Right lobe of liver (tissue), 6 donors: ENCODE measurements at regions not wholly inside any gene's neighbourhood (a gene's known extent, or its start where the extent isn't known, plus 50 kb on each side); places are given as distances from the start of the nearest gene placed in this dataset.
"Not testable (repeated sequence)": the region's sequence is repeated elsewhere in the genome, so short reads cannot be mapped to it uniquely, and the experiment has no call there.

Experiments
- ATAC-seq, 4 donors: fragments of 200-7000 bp; cut with Tn5 transposase; one replicate each; pipeline ENCODE4 v1.9.1; 2020; ENCODE audit warnings: mild to moderate bottlenecking in 4 of 4, moderate library complexity in 4 of 4
- DNase-seq, 3 donors: peaks; one replicate each; pipeline ENCODE4 v3.0.0-alpha.2; 2020
- H3K27ac ChIP-seq, 3 donors: fragments of 200-600 bp; one replicate each; pipeline ENCODE4 v1.8.0; 2022
- H3K27me3 ChIP-seq, 2 donors: fragments of 200-600 bp; one replicate each; pipeline ENCODE4 v1.8.0; 2022
- H3K36me3 ChIP-seq, 4 donors: fragments of 200-600 bp; sonication (generic) in 1 of 4; one replicate each; pipeline versions ENCODE4 v1.5.1 to v1.8.0; 2017 to 2022; ENCODE audit warnings: control low read depth in 1 of 4
- H3K4me1 ChIP-seq, 4 donors: fragments of 200-600 bp; sonication (generic) in 1 of 4; one replicate each; pipeline versions ENCODE4 v1.5.1 to v1.8.0; 2017 to 2022; ENCODE audit warnings: control low read depth in 1 of 4
- H3K4me3 ChIP-seq, 3 donors: fragments of 200-600 bp; one replicate each; pipeline ENCODE4 v1.8.0; 2022
- H3K9me3 ChIP-seq, 4 donors: fragments of 200-600 bp; sonication (generic) in 1 of 4; one replicate each; pipeline versions ENCODE4 v1.5.1 to v1.8.0; 2017 to 2022; ENCODE audit warnings: control low read depth in 1 of 4
- POLR2A ChIP-seq: fragments of 450-650 bp; IDR thresholded peaks from one replicate; pipeline ENCODE4 v1.6.1; 2017; ENCODE audit warnings: antibody characterized with exemption, mild to moderate bottlenecking
- WGBS: methylation state at CpG from one replicate; pipeline ENCODE4 v1.1.6; 2018; ENCODE audit warnings: low coverage, low lambda C conversion rate; ENCODE audit not compliant: insufficient coverage; ENCODE audit errors: missing lambda C conversion rate; 5-methylcytosine and 5-hydroxymethylcytosine counted together
- intact Hi-C, 2 donors: fragments of 100-400 bp; cut with DNase I; formaldehyde crosslinking; loops; one replicate each; pipeline versions ENCODE4 v1.11.2 to v1.14.1; 2022
- TF ChIP-seq, protein P1 (sequence below), 4 donors: fragments of 200-600 bp in 3 of 4; fragments of 450-650 bp in 1 of 4; IDR thresholded peaks; one replicate each; pipeline versions ENCODE4 v1.5.1 to v1.8.0; 2016 to 2022; ENCODE audit warnings: antibody characterized with exemption in 4 of 4, mild to moderate bottlenecking in 2 of 4
- donor health status: DM: no; HTN: yes; CAD: no.
- donor health status: DM: no; HTN: no; CAD: no.
- donor health status: DM: no; HTN: no; CAD: no.
- donor health status: DM: no; HTN: yes; CAD: no.
- donor health status: DM: no; HTN: yes; CAD: no.

GRCh38 chr5:17738446-17738845, 104.2 kb downstream of the TAF11L14 start:
- H3K27ac ChIP-seq, result no peak overlapping the region
- ATAC-seq (no peak), DNase-seq (no peak)
- H3K36me3 ChIP-seq, result no peaks in the 10 kb centered on the region
- H3K9me3 ChIP-seq, result no peaks in the 10 kb centered on the region
- H3K4me1 ChIP-seq, result no peaks in the 10 kb centered on the region
- no peak overlapping the region for H3K4me3 ChIP-seq
- TF ChIP-seq POLR2A, result no peak
- TF ChIP-seq, protein P1, sequence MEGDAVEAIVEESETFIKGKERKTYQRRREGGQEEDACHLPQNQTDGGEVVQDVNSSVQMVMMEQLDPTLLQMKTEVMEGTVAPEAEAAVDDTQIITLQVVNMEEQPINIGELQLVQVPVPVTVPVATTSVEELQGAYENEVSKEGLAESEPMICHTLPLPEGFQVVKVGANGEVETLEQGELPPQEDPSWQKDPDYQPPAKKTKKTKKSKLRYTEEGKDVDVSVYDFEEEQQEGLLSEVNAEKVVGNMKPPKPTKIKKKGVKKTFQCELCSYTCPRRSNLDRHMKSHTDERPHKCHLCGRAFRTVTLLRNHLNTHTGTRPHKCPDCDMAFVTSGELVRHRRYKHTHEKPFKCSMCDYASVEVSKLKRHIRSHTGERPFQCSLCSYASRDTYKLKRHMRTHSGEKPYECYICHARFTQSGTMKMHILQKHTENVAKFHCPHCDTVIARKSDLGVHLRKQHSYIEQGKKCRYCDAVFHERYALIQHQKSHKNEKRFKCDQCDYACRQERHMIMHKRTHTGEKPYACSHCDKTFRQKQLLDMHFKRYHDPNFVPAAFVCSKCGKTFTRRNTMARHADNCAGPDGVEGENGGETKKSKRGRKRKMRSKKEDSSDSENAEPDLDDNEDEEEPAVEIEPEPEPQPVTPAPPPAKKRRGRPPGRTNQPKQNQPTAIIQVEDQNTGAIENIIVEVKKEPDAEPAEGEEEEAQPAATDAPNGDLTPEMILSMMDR (IDR thresholded peaks at IDR 0.05), result no peak
- no peaks in the 10 kb centered on the region for H3K27me3 ChIP-seq
- intact Hi-C loops, result no loop called here
- 48% methylated on average over 2 of the region's 2 CpGs for WGBS

DNA sequence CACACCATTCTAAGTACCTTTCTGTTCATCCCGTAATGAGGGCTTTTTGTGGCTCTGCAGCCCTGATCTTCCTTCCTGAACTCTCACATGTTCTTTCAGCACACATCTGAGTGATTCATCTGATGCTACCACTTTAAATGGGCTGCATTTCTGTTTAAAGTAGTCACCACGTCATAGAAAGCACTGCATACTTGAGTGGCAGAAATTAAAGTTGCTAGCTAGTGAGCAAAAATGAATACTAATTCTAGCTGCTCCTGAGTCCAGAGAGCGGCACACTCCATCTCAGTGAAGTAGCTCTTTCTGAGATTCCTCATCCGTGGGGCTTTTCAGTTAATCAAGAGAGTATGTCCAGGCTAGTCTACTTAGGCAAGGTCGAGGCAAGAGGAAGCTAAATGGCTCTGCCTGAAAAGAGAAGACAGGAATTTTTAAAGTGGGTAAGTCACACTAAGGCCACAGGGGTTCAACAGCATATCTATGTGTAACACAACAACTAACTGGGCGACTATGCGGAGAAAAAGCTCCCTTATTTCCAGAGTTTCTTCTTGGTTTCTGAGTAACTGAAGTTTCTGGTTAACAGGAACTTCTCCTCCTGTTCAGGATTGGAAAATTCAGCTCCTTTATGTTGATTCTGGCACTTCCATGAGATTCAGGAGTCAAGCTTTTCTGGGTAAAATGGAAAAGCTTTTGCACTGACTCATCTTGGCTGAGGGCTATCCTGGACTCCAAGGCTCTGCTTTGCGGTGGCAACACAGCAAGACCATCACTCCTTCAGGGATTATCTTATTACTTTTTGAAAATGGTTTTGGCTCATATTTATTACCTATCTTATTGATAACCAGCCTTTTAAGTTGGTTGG, 109.5 kb downstream of the TAF11L14 start:
- ATAC-seq (no peak), DNase-seq (no peak)
- 52% methylated on average over 8 of the region's 8 CpGs for WGBS
- no peaks in the 10 kb centered on the region for H3K36me3 ChIP-seq
- H3K9me3 ChIP-seq, result no peaks in the 10 kb centered on the region
- intact Hi-C loops, result no loop called here
- no peak overlapping the region for H3K4me3 ChIP-seq
- no peaks in the 10 kb centered on the region for H3K27me3 ChIP-seq
- H3K27ac ChIP-seq, result no peak overlapping the region
- TF ChIP-seq, protein P1 (IDR thresholded peaks at IDR 0.05), result no peak
- TF ChIP-seq POLR2A, result no peak
- H3K4me1 ChIP-seq, result no peaks in the 10 kb centered on the region

DNA sequence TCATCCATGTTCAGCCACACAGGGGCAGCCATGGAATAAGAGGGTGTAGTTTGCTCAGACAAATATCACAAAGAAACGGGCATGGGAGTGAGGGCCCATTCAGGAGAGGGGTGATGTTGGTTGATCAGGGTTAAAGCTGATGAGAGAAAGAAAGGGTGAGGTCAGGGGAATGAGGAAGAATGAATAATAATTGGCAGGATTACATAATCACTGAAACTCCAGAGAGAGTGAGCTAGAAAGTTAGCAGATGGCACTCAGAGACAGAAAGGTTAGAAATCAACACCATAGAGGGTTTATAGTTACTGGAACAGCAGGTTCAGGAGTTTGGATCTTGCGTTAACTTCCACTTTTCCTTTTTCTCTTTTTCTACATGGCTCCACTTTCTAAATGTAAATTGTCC, 113.9 kb downstream of the TAF11L14 start:
- WGBS, result 61% methylated on average over 2 of the region's 2 CpGs

DNA sequence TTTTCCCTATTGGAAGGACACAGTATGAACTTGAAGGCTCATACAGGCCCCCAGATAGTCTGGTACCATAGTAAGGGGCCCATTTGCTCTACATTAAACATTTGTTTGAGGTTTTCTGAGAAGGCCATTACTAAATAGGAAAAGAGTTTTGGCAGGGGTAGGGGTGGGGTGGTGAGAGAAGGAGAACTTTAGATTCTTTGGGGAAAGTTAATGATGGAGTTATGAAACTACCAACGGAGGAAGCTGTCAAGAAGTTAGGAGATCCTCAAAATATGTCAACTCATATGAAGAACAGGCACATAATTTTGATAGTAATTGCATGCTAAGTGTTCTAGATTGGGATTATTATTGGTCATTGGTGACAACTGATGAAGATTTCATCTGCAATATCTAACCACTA, 114.7 kb downstream of the TAF11L14 start:
- H3K27ac ChIP-seq, result no peak overlapping the region
- intact Hi-C loops, result no loop called here
- TF ChIP-seq, protein P1 (IDR thresholded peaks at IDR 0.05), result no peak
- no peak for TF ChIP-seq POLR2A
- WGBS, result 27% methylated on average over 1 of the region's 1 CpG
- DNase-seq (no peak), ATAC-seq (no peak)
- no peak overlapping the region for H3K4me3 ChIP-seq
- H3K4me1 ChIP-seq, result no peaks in the 10 kb centered on the region
- H3K27me3 ChIP-seq, result no peaks in the 10 kb centered on the region
- no peaks in the 10 kb centered on the region for H3K9me3 ChIP-seq
- no peaks in the 10 kb centered on the region for H3K36me3 ChIP-seq

More for the DNA sequence above, 113.9 kb downstream of the TAF11L14 start:
- no peaks in the 10 kb centered on the region for H3K27me3 ChIP-seq
- ATAC-seq (no peak), DNase-seq (no peak)
- TF ChIP-seq, protein P1 (IDR thresholded peaks at IDR 0.05), result no peak
- TF ChIP-seq POLR2A, result no peak
- H3K4me3 ChIP-seq, result no peak overlapping the region
- no peaks in the 10 kb centered on the region for H3K9me3 ChIP-seq
- intact Hi-C loops, result no loop called here
- no peaks in the 10 kb centered on the region for H3K36me3 ChIP-seq
- no peak overlapping the region for H3K27ac ChIP-seq
- no peaks in the 10 kb centered on the region for H3K4me1 ChIP-seq

GRCh38 chr5:17755406-17755805, 121.1 kb downstream of the TAF11L14 start:
- H3K4me3 ChIP-seq, H3K36me3 ChIP-seq, ATAC-seq, DNase-seq, intact Hi-C loops, H3K4me1 ChIP-seq, H3K27me3 ChIP-seq, H3K27ac ChIP-seq, H3K9me3 ChIP-seq: not testable (repeated sequence)
- 44% methylated on average over 3 of the region's 12 CpGs for WGBS
